ENCODE measurements at regions not wholly inside any gene's neighbourhood (a gene's known extent, or its start where the extent isn't known, plus 50 kb on each side); places are given as distances from the start of the nearest gene placed in this dataset.

DNA sequence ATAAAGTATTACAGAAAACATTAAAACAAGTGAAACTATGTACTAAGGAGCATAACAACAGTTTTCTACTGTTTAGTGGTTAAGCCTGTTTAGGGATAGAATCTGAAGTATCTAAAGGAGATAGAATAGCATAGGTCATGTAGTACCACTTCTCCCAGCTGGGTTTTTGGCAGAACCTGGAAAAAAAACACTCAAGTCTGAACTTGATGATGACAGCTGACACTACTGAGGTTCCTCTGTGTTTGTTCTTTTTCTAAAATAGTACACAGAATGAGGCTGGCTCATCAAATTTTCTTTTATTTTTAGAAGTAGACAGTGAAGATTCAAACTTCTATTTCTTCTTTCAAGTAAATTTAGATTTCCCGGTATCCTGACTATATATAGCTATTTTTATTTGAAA is 203.8 kb upstream of the ACO1 start (continued):
- TF ChIP-seq CTCF (IDR thresholded peaks at IDR 0.05 in 2 of 3, conservative IDR thresholded peaks at IDR 0.05 in 1 of 3; ENCODE audit: borderline replicate concordance in 1 of 3, insufficient read depth in 1 of 3, low read depth in 2 of 3, low read length in 2 of 3) = no peak
- no peak for TF ChIP-seq RAD21 (IDR thresholded peaks at IDR 0.05; ENCODE audit: low read depth)
- TF ChIP-seq POLR2AphosphoS5 (IDR thresholded peaks at IDR 0.05; ENCODE audit: low read depth, low read length) = no peak

- Histone ChIP-seq H3K9me2 (ENCODE audit: insufficient read depth) (no peaks in the 10 kb centered on the region), H3K79me2 (ENCODE audit: insufficient read depth, low read length) (no peaks in the 10 kb centered on the region), H3K27me3 (ENCODE audit: insufficient read depth, low read length) (no peaks in the 10 kb centered on the region), H3K4me3 (replicated peaks in 1 of 2; ENCODE audit: low read depth in 1 of 2, low read length in 2 of 2) (no peak overlapping the region), H3K27ac (ENCODE audit: low read depth, low read length) (no peak overlapping the region), H3K4me2 (ENCODE audit: low read length) (no peak overlapping the region), H2AFZ (ENCODE audit: low read depth, low read length, poor library complexity, severe bottlenecking) (no peak overlapping the region), H3K36me3 (ENCODE audit: control insufficient read depth in 1 of 2, insufficient read depth in 2 of 2, low read length in 2 of 2) (no peaks in the 10 kb centered on the region), H3K9me3 (ENCODE audit: control insufficient read depth in 1 of 2, insufficient read depth in 1 of 2, low read depth in 1 of 2, low read length in 2 of 2) (no peaks in the 10 kb centered on the region), H3K9ac (ENCODE audit: low read length) (no peak overlapping the region), H4K20me1 (ENCODE audit: insufficient read depth) (no peaks in the 10 kb centered on the region), H3K4me1 (ENCODE audit: control insufficient read depth in 1 of 2, insufficient read depth in 2 of 2, low read length in 2 of 2) (no peaks in the 10 kb centered on the region)
- ATAC-seq (no peak), DNase-seq (ENCODE audit: low read depth, low spot score) (no peak)
- BruUV-seq (replicated peaks) = no TSS peak
- intact Hi-C loops (cut with micrococcal nuclease) = no loop called here
- TF ChIP-seq ZNF274 (IDR thresholded peaks at IDR 0.05; ENCODE audit: low read depth, low read length) (no peak), FOSL1 (IDR thresholded peaks at IDR 0.05; ENCODE audit: low read depth) (no peak), EGR1 (IDR thresholded peaks at IDR 0.05; ENCODE audit: low read depth) (no peak), POLR2AphosphoS5 (IDR thresholded peaks at IDR 0.05; ENCODE audit: low read depth, low read length) (no peak), TCF7L2 (IDR thresholded peaks at IDR 0.05; ENCODE audit: borderline replicate concordance, extremely low read depth, insufficient read depth, insufficient read length) (no peak), EZH2phosphoT487 (IDR thresholded peaks at IDR 0.05; ENCODE audit: borderline replicate concordance) (no peak), EZH2 (IDR thresholded peaks at IDR 0.05) (no peak), RAD21 (IDR thresholded peaks at IDR 0.05; ENCODE audit: low read depth) (no peak), JUND (IDR thresholded peaks at IDR 0.05) (no peak), CEBPB (IDR thresholded peaks at IDR 0.05; ENCODE audit: low read depth) (no peak), ZFX (IDR thresholded peaks at IDR 0.05) (no peak), ZBTB33 (IDR thresholded peaks at IDR 0.05; ENCODE audit: extremely low read depth, insufficient replicate concordance, low read length) (no peak)
- TF ChIP-seq, protein P1, sequence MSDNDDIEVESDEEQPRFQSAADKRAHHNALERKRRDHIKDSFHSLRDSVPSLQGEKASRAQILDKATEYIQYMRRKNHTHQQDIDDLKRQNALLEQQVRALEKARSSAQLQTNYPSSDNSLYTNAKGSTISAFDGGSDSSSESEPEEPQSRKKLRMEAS (IDR thresholded peaks at IDR 0.05) = no peak
- ChIA-PET RAD21 (ENCODE audit: low non-redundant PET in 1 of 2, low total read pairs in 2 of 2, uncharacterized antibody in 2 of 2, unreplicated experiment in 2 of 2) (no interaction called here), CTCF (no interaction called here), POLR2A (no interaction called here)
Observed at GRCh38 chr9:32200241-32200640, 184.2 kb upstream of the ACO1 start.
